GM19099 (cell line): ENCODE measurements at regions not wholly inside any gene's neighbourhood (a gene's known extent, or its start where the extent isn't known, plus 50 kb on each side); places are given as distances from the start of the nearest gene placed in this dataset.

Experiments used
- POLR2A ChIP-seq: IDR thresholded peaks from 3 replicates; pipeline ENCODE4 v1.6.1; 2011; ENCODE audit warnings: low read depth; ENCODE audit not compliant: insufficient read length; ENCODE audit errors: extremely low read depth

DNA sequence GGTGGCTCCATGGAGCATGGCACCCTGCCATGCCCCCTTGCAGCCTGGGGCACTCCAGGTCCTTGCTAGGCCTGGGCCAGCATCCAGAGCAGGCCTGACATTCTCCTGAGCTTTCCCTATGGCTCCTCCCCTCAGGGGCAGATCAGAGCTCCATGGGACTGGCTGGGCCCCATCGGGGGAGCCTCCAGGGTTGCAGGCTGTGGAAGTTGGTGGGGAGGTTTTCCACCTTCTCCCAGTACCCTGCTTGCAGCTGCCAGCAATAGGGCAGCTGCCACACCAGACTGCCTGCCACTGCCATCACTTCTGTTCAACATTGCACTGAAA, 75.7 kb upstream of the TP63 start:
- no peak for TF ChIP-seq POLR2A

DNA sequence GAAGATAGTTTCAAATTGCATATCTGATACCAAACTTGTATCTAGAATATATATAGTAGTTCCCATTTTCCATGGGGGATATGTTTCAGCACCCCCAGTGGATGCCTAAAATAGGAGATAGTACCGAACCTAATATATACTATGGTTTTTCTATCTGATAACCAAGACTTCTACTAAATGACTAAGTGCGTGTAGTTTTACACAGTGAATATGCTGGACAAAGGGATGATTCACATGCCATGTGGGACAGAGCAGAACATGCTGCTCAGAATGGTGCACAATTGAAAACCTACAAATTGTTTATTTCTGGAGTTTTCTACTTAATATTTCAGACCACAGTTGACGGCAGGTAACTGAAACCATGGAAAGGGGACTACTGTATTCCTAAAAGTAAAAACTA, 73.4 kb upstream of the TP63 start:
- TF ChIP-seq POLR2A, result no peak

- TF ChIP-seq POLR2A, result no peak
Measured at GRCh38 chr3:189561256-189561655, 69.9 kb upstream of the TP63 start.

GRCh38 chr3:189563853-189564563, 67.2 kb upstream of the TP63 start:
- TF ChIP-seq POLR2A, result no peak

GRCh38 chr3:189566550-189567130, 64.5 kb upstream of the TP63 start:
- TF ChIP-seq POLR2A, result no peak

- TF ChIP-seq POLR2A, result no peak
Measured at GRCh38 chr3:189567322-189567721, 63.9 kb upstream of the TP63 start.

DNA sequence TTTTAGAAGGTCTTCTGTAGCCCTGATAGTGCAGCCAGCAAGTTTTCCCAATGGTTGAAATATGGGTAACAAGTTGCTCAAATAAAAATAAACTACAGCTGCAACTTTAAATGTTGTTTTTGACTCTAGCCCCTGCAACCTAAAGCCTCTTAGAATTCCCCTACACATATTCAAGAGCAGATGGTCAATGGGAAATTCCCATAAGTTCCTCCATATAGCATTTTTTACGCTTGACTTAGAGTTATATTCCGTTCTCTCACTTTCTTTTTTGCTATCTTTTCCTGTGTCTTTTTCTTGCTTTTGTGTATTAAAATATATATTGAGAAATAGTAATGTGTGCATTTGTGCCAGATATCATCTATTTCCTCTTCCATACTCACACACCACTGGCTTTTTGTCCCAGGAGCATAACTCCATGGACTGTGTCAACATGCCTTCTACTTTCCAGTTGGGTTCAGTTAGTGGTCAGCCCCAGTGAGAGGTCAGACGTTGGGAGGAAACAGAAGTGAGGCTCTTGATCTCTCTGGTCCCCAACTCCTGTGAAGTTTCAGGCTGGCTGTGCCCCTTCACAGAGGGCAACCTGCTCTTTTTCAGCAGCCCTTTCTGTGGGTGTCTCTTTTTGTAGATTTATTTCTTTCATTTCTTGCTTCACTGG, 63.3 kb upstream of the TP63 start:
- no peak for TF ChIP-seq POLR2A

GRCh38 chr3:189568961-189569360, 62.2 kb upstream of the TP63 start:
- no peak for TF ChIP-seq POLR2A

DNA sequence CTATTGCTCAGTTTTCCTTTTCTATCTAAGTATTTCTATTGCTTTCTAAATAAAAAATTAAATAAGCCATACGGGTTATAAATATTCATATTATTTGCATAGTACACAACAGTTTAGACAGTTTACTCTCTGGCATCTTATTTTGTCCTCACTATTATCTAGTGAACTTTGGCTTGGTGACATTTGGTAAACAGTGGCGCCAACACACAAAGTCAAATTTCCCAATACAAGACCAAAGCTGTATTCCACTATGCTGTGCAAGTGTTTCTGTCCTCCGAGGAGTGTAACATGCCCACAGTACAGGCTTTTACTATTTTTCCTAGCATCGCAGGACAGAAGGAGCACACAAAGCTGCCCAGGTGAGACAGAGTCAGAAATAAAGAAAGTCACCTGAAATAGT, 61.7 kb upstream of the TP63 start:
- TF ChIP-seq POLR2A, result no peak

- TF ChIP-seq POLR2A, result no peak
Measured at GRCh38 chr3:189570916-189571315, 60.3 kb upstream of the TP63 start.

GRCh38 chr3:189572249-189572648, 58.9 kb upstream of the TP63 start:
- TF ChIP-seq POLR2A, result no peak

DNA sequence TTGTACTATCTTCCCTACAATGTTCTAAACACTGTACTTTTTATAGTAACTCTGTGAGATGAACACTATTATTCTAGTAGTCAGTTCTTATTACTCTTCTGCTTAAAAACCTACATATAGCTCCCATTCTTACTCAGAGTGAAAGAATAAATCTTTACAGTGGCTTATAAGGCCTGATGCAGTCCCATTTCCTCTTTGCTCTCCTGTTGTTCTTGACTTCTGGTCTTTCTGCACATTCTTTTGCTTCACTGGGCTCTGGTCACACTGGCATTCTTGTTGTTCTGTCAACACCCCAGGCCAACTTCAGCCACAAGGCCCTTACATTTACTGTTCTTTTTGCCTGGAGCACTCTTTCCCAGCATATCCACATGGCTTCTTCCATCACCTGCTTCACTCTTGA, 58.2 kb upstream of the TP63 start:
- TF ChIP-seq POLR2A, result no peak

DNA sequence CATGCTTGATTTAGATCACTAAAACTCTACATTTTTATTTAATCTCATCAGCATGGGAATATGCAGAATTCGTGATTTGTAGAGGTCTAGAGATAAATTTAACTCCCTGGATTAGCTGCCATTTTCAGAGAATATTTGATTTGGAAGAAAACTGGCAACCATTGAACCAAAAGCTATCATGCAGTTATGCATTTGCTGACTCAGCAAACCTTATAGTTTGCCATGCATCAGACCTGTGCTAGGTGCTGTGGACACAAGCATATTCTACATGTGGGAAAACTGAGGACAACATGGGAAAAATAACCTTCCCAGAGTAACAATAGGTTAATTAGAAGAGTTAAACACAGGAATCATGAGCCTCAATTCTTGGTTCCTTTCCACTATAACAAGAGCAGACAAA, 54.7 kb upstream of the TP63 start:
- TF ChIP-seq POLR2A, result no peak

GRCh38 chr3:189577050-189577951, 53.9 kb upstream of the TP63 start:
- no peak for TF ChIP-seq POLR2A

- no peak for TF ChIP-seq POLR2A
Measured at GRCh38 chr3:189580190-189580589, 51.0 kb upstream of the TP63 start.
